ENCODE measurements at regions not wholly inside any gene's neighbourhood (a gene's known extent, or its start where the extent isn't known, plus 50 kb on each side); places are given as distances from the start of the nearest gene placed in this dataset.

- no peak for DNase-seq
Observed at GRCh38 chr4:189304167-189304566, 636.5 kb upstream of the FRG1 start.

- DNase-seq, result no peak
Observed at GRCh38 chr4:189304809-189305208, 635.9 kb upstream of the FRG1 start.

- no peak for DNase-seq
Observed at GRCh38 chr4:189305500-189305899, 635.2 kb upstream of the FRG1 start.

GRCh38 chr4:189311251-189311650 is 629.4 kb upstream of the FRG1 start:
- no peak for DNase-seq

GRCh38 chr4:189313064-189313463 is 627.6 kb upstream of the FRG1 start:
- DNase-seq, result no peak

- DNase-seq, result no peak
Observed at GRCh38 chr4:189313861-189314513, 626.7 kb upstream of the FRG1 start.

- DNase-seq, result no peak
Observed at GRCh38 chr4:189322426-189322825, 618.2 kb upstream of the FRG1 start.

GRCh38 chr4:189341881-189342280 is 598.8 kb upstream of the FRG1 start:
- no peak for DNase-seq

GRCh38 chr4:189355590-189355989 is 585.1 kb upstream of the FRG1 start:
- no peak for DNase-seq

GRCh38 chr4:189362364-189362763 is 578.3 kb upstream of the FRG1 start:
- DNase-seq, result no peak

GRCh38 chr4:189364032-189364449 is 576.6 kb upstream of the FRG1 start:
- no peak for DNase-seq

- DNase-seq, result no peak
Observed at GRCh38 chr4:189365451-189365850, 575.2 kb upstream of the FRG1 start.

- no peak for DNase-seq
Observed at GRCh38 chr4:189367832-189368231, 572.8 kb upstream of the FRG1 start.

GRCh38 chr4:189374176-189374575 is 566.5 kb upstream of the FRG1 start:
- DNase-seq, result no peak

- DNase-seq, result no peak
Observed at GRCh38 chr4:189376901-189377300, 563.8 kb upstream of the FRG1 start.

GRCh38 chr4:189377569-189377968 is 563.1 kb upstream of the FRG1 start:
- no peak for DNase-seq

GRCh38 chr4:189385098-189385497 is 555.6 kb upstream of the FRG1 start:
- no peak for DNase-seq

- DNase-seq, result no peak
Observed at GRCh38 chr4:189385579-189385978, 555.1 kb upstream of the FRG1 start.

GRCh38 chr4:189396435-189396834 is 544.2 kb upstream of the FRG1 start:
- no peak for DNase-seq

GRCh38 chr4:189404271-189404670 is 536.4 kb upstream of the FRG1 start:
- no peak for DNase-seq

- DNase-seq, result no peak
Observed at GRCh38 chr4:189409158-189409557, 531.5 kb upstream of the FRG1 start.

- no peak for DNase-seq
Observed at GRCh38 chr4:189414021-189414420, 526.7 kb upstream of the FRG1 start.

GRCh38 chr4:189420572-189420971 is 520.1 kb upstream of the FRG1 start:
- DNase-seq, result no peak

GRCh38 chr4:189436207-189436606 is 504.5 kb upstream of the FRG1 start:
- DNase-seq, result no peak

- DNase-seq, result no peak
Observed at GRCh38 chr4:189440716-189441115, 500.0 kb upstream of the FRG1 start.

GRCh38 chr4:189443341-189443740 is 497.3 kb upstream of the FRG1 start:
- no peak for DNase-seq

Measured in CD4-positive, alpha-beta T cell treated with Interleukin-15 for 1 hour (primary cell).